ENCODE measurements at regions not wholly inside any gene's neighbourhood (a gene's known extent, or its start where the extent isn't known, plus 50 kb on each side); places are given as distances from the start of the nearest gene placed in this dataset.
A peak's percentile ranks its signal among the peaks of the same experiment; 100 is the strongest.
"Not testable (repeated sequence)": the region's sequence is repeated elsewhere in the genome, so short reads cannot be mapped to it uniquely, and the experiment has no call there.

DNA sequence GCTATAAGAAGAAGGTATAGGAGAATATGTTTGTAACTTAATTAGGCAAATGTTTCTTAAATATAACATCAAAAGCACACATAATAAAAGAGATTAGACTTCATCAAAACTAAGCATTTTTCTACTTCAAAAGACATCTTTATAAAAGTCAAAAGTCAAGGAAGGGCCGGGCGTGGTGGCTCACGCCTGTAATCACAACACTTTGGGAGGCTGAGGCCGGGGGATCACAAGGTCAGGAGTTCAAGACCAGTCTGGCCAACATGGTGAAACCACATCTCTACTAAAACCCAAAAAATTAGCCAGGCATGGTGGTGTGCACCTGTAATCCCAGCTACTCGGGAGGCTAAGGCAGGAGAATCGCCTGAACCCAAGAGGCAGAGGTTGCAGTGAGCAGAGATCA is 951.0 kb upstream of the C9orf72 start:
- not testable (repeated sequence) for DNase-seq

DNA sequence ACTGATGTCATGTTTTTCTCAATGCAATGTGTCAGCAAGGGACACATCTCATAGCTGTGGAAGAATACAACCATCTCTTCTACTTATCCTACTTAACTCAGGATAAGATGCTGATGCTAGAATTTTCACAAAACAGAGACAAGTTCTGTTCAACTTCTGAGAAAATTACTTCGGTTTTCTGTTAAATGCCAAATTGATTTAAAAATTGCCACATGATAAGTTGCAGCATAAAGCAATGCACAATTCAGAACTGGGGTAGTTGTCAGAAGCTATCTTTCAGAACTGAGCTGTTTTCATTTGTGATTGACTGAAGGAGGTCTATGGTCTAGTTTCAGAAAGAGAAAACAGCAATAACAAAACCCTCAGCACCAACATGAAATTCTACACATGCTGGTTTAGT is 954.8 kb upstream of the C9orf72 start:
- no peak for DNase-seq

DNA sequence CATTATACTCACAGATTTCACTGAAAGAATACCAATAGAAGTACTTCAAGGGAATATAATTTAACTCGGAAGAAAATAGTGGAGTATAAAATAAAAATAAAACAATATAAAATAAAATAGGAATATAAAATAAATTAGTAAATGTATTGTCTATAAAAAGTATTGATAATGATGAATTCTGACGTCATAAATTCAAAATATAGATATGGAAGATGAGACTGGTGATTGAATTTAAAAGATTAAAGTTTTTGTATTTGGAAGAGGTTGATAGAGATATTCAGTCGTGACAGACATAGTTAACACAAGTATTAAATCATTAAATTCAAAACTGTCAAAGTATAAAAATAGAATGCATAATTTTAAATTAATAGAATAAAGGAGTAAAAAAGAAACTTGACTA is 964.9 kb upstream of the C9orf72 start:
- no peak for DNase-seq

DNA sequence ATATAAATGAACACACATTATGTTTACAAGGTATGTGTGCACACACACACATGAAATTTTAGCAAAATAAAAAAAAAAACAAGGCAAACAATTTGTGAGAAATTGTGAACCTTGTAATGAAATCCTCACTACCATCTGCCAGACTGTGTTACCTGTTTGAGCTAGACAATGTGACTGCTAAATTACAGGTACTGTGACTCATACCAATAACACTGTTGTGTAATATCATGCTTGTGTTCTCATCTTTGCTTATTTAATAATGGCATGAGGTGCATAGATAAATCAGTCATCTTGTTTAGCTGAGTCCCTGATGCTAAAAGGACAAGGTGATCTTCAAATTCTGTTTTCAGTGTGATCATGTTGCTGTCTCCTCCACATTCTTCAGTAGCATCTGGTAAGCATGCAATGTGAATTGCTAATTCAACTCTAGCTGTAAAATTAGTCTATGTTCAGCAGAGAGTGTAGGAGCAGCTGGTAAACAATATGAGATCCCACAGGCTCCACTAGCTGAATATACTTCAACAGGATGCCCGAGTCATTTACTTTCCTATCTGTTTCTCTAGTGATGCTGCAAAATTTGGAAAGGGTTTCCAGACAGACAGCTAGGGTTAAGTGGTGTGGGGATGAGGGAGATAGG is 966.3 kb upstream of the C9orf72 start:
- DNase-seq: no peak

DNA sequence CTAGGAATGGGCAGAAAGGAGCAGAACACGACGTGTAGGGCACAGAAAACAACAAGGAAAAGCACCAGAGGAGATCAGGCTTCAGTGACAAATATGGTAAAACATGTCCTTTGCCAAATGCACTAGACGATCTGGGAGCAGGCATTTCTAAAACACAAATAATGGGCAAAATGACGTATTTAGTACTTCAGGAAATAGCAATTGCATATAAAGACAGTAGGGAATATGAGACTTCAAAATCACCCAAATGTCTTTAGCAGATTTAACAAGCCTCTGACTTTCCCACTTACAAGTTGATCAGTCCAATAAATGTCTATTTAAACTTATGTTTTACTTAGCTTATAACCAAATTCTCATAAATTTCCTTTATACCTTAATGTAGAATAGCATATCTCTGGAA is 969.6 kb upstream of the C9orf72 start:
- no peak for DNase-seq

DNA sequence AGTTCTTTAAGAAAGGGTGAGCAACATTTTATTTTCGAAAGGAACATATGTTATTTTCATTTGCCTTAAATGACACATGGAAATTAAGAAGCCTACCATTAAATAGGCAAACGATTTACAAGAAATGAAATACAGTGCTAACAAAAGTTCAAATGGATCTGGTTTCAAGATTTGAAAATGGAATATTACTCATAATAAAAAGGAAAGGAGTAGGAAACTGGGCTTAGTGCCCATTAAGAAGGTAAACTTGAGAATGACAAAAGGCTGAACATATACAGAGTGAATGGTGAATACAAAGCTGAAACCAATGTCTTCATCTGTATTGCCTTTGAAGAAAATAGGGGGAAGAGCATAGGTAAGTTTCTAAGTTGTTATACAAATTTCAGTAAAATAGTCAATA is 974.2 kb upstream of the C9orf72 start:
- DNase-seq: no peak

DNA sequence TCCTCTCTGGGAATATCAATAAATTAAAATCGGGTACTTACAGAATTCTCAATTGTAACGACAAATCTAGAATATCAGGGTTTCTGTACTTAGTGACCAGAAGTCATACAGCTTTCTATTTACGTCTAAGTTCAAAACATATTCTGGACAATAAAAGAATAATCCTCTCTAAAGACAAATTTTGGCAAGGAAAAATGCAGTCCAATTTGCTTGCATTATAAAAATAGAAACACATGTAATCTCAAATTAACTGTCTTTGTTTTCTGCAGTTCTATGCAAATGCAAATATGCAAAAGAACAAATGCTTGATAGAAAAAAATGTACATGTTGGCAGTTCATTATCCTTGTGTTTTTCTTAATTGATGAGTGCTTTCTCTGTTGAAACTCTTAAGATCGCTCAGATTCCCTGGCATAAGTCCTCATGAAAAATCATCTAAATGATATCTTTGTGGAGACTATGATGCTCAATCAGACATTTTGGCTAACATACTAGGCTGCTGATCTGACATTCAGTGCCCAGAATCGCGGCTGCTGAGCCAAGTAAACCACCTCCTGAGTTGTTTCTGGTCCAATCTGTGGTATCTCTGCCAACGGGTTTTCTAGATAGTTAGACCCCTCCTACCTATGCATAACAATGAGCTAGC is 990.1 kb upstream of the C9orf72 start:
- peak; percentile 56 to 86 for DNase-seq

DNA sequence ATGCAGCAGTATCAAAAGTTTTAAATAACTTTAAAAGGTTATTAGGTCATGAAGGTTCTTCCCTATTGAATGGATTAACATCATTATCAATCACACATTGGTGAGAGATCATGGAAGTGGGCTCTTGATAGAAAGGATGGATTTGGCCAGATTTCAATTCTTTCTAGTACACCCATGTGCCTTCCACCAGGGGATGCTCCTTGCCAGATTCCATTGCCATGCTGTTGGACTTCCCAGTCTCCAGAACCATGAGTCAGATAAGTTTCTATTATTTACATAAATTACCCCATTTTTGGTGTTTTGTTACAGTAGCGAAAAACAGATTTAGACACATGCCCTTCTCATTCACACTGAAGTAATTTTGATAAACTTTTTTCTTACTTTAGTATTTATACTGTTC is 1010.6 kb upstream of the C9orf72 start:
- no peak for DNase-seq

DNA sequence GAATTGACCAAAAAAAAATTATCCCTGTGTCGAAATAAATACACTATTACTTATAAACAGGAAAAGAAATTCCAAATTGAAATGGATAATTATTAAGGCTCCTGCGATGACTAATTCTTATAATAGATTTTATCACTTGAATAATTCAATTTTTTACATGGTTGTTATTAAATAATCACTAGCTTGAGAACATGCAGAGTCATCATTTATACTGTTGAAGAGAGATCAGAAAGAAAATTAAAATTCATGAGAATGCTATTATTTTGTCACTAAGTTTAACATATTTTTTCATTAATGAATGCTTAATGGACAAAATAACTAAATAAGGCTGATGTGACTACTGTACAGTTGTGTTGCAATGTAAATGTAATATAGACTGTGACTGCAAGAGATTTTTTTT is 1011.3 kb upstream of the C9orf72 start:
- DNase-seq: no peak

DNA sequence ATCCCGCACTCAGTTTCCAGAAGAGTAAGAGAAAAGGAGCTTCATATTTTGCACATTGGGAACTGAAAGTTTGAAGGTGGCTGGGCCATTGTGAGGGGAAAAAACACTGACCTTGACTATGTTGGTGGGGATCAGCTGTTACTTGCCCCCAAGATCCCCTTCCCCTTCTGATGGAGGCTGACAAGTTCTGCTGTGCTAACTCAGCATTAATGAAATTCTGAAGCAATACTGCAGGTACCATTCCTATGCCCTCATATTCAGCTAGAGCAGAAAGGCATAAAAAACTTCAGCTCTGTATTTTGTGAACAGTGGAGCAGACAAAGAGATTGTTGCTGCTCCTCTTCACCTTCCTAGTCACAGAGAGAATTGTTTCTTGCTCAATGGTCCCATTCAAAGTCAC is 1013.8 kb upstream of the C9orf72 start:
- no peak for DNase-seq

DNA sequence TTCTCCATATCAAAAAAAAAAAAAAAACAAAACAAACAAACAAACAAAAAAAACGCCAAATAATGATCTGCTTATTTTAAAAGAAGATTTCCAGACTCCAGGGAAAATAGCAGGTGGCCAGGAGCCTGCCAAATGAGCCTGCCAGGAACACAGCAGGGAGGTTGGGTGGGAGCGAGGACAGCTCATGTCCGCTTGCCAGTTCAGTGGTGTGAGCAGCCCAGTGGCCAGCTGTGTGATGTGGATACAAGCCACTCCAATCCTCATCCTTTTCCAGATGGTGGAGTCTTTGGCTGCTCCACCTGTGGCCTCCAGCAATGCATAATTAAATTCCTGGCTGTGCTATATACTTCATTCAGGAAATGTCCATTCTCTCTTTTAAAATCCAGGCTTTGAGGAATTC is 1025.1 kb upstream of the C9orf72 start:
- DNase-seq: peak; percentile 92 to 99

GRCh38 chr9:28600226-28600625 is 1026.9 kb upstream of the C9orf72 start:
- DNase-seq: no peak

DNA sequence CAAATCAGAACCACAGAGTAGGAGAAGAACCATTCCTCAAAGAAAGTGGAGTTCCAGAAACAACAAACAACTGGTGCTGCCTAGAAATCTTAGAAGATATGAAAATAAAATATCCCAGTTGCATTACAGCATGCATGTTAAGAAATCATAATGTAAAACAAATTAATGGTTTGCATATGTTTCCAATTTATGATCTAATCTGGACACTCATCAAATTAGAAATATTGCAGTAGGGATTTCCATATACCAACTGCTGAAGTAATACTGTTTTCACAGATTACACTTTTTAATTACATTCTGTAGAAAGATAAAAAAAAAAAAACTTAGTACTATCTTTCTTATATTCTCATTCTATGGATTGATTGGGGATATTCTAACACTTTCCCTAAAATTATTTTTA is 1034.6 kb upstream of the C9orf72 start:
- DNase-seq: no peak

DNA sequence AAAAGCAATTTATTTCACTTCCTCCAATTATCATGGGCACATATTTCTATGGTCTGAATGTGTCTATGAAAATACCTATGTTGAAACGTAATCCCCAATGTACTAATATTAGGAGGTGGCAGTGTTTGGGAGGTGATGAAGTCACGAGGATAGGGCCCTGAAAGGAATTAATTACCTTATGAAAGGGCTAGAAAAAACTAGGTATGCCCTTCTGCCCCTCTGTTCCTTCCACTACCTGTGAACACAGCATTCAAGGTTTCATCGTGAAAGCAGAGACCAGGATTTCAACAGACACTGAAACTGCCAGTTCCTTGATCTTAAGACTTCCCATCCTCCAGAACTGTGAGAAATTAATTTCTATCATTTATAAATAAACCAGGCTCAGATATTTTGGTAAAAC is 1037.1 kb upstream of the C9orf72 start:
- DNase-seq: no peak

GRCh38 chr9:28616310-28616709 is 1043.0 kb upstream of the C9orf72 start:
- DNase-seq: no peak

DNA sequence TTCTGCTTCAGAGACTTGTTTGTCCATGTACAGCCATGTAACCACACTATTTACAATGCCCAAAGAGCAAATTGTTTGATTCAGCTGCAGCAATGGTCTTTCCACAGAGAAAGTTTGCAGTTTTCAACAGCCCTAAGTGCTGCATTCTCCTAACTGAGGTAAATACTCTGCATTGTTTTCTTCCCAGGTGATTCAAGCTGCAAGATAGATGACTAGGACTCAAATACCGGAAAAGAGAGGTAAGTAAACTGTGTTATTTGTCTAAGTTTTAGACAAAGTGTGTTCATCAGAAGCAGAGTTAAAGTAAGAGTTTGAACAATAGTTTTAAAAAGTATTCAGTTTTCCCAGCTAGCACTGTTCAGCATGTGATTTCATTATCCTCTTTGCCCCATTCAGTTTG is 1046.7 kb upstream of the C9orf72 start:
- no peak for DNase-seq

- no peak for DNase-seq
Observed at GRCh38 chr9:28620661-28621060, 1047.4 kb upstream of the C9orf72 start.

DNA sequence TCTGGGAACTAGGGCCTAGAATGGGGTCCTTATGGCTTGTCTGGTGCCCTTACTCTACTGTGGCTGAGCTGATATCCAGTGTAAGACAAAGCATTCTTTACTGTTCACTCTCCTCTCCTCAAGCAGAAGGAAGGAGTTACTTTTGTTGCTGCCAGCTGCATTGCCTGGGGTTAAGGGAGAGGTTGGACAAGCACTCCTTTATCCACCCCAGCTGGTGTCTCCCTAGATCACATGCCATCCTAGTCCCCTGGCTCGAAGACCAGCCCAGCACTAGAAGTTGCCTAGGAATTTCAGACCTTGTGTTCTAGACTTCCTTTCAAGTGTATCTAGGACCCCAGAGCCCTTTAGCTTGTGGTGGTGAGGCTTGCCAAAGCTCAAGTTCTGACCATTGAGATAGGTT is 1051.5 kb upstream of the C9orf72 start:
- DNase-seq: peak in 1 of 2 experiments; percentile 75

- peak in 1 of 2 experiments; percentile 7 for DNase-seq
Observed at GRCh38 chr9:28628031-28628430, 1054.8 kb upstream of the C9orf72 start.

GRCh38 chr9:28648723-28649122 is 1075.4 kb upstream of the C9orf72 start:
- no peak for DNase-seq

- DNase-seq: no peak
Observed at GRCh38 chr9:28650327-28650726, 1077.0 kb upstream of the C9orf72 start.

DNA sequence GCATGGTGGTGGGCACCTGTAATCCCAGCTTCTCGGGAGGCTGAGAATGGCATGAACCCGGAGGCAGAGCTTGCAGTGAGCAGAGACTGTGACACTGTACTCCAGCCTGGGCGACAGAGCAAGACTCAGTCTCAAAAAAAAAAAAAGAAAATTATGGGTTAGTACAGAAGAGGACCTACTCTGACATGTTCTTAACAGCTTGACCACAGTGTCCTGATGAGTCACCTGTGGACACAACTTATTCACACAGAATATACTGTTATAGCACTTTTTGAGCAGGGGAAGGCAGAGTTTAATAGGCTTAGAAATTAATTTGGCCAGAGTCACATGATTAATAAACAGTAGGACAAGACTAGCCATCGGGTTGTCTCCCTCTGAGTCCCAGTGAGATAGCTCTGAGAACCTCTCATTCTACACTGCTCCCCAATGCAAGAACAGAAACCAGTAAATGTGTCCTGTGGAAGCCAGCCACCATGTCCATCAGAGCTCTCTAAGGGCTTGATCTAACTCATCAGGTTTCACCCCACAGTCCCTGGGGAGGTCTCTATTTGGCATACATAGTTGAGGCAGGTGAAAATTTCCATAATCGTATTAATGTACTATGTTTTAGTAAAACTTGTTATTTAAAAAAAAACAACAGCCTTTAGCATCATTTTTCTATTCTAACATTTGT is 1077.9 kb upstream of the C9orf72 start:
- DNase-seq: no peak

- no peak for DNase-seq
Observed at GRCh38 chr9:28653216-28653615, 1079.9 kb upstream of the C9orf72 start.

DNA sequence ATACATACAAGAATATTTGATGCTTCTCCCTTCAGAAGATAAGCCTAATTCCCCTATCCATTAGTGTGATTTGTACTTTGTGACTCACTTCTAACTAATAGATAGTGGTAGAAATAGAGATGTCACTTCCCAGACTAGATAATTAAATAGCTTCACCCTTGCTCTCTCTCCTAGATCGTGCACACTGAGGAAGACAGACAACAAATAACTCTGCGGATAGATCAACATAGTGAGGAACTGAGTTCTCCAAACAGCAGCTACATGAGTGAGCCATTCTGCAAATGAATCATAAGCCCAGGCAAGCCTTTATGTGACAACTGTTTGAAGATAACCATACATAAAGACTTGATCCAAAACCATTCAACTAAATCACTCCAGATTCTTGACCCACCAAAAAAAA is 1083.4 kb upstream of the C9orf72 start:
- no peak for DNase-seq

GRCh38 chr9:28661853-28662252 is 1088.6 kb upstream of the C9orf72 start:
- no peak for DNase-seq
